NCI-H774 (cell line): ENCODE measurements at regions not wholly inside any gene's neighbourhood (a gene's known extent, or its start where the extent isn't known, plus 50 kb on each side); places are given as distances from the start of the nearest gene placed in this dataset.
"Not testable (repeated sequence)": the region's sequence is repeated elsewhere in the genome, so short reads cannot be mapped to it uniquely, and the experiment has no call there.

ENCODE experiments used
- DNase-seq: peaks from one replicate; lab custom pipeline; 2025; lab: John Stamatoyannopoulos, UW

- DNase-seq: no peak
Measured at GRCh38 chr2:195537811-195538210, 119.2 kb upstream of the SLC39A10 start.

GRCh38 chr2:195536906-195537305, 120.1 kb upstream of the SLC39A10 start:
- no peak for DNase-seq

GRCh38 chr2:195535911-195536522, 121.0 kb upstream of the SLC39A10 start:
- DNase-seq: no peak

GRCh38 chr2:195534971-195535370, 122.1 kb upstream of the SLC39A10 start:
- DNase-seq: no peak

- DNase-seq: no peak
Measured at GRCh38 chr2:195533771-195534642, 123.0 kb upstream of the SLC39A10 start.

- DNase-seq: no peak
Measured at GRCh38 chr2:195532628-195533271, 124.3 kb upstream of the SLC39A10 start.

GRCh38 chr2:195532255-195532627, 124.8 kb upstream of the SLC39A10 start:
- DNase-seq: no peak

GRCh38 chr2:195531754-195532153, 125.3 kb upstream of the SLC39A10 start:
- DNase-seq: no peak

- not testable (repeated sequence) for DNase-seq
Measured at GRCh38 chr2:195523242-195523641, 133.8 kb upstream of the SLC39A10 start.

- DNase-seq: no peak
Measured at GRCh38 chr2:195521589-195521988, 135.4 kb upstream of the SLC39A10 start.

GRCh38 chr2:195520671-195521155, 136.3 kb upstream of the SLC39A10 start:
- no peak for DNase-seq

GRCh38 chr2:195515551-195515950, 141.5 kb upstream of the SLC39A10 start:
- no peak for DNase-seq

GRCh38 chr2:195514365-195514764, 142.7 kb upstream of the SLC39A10 start:
- no peak for DNase-seq

- DNase-seq: no peak
Measured at GRCh38 chr2:195513119-195513518, 143.9 kb upstream of the SLC39A10 start.

GRCh38 chr2:195509551-195509950, 147.5 kb upstream of the SLC39A10 start:
- no peak for DNase-seq

- DNase-seq: no peak
Measured at GRCh38 chr2:195508139-195508455, 148.9 kb upstream of the SLC39A10 start.

- no peak for DNase-seq
Measured at GRCh38 chr2:195507447-195508138, 149.4 kb upstream of the SLC39A10 start.

GRCh38 chr2:195505701-195506100, 151.3 kb upstream of the SLC39A10 start:
- DNase-seq: no peak

GRCh38 chr2:195503208-195503607, 153.8 kb upstream of the SLC39A10 start:
- DNase-seq: no peak

GRCh38 chr2:195501746-195502145, 155.3 kb upstream of the SLC39A10 start:
- no peak for DNase-seq

- no peak for DNase-seq
Measured at GRCh38 chr2:195500879-195501278, 156.1 kb upstream of the SLC39A10 start.

- DNase-seq: no peak
Measured at GRCh38 chr2:195498839-195499490, 158.1 kb upstream of the SLC39A10 start.
